ENCODE measurements at regions not wholly inside any gene's neighbourhood (a gene's known extent, or its start where the extent isn't known, plus 50 kb on each side); places are given as distances from the start of the nearest gene placed in this dataset.

GRCh38 chr10:113379091-113379490 lies 173.8 kb upstream of the HABP2 start:
- DNase-seq (no peak), ATAC-seq (ENCODE audit: insufficient read depth, low FRiP score) (no peak)
- WGBS, 2 donors = 90 to 94% methylated on average over 1 of the region's 1 CpG
- H3K4me1 ChIP-seq (ENCODE audit: control insufficient read depth in 5 of 5, insufficient read depth in 5 of 5, low read length in 5 of 5) = peaks cover 0 to 28% (median 12%) of the 10 kb centered on the region in 5 donors
- H3K27ac ChIP-seq (ENCODE audit: low read depth in 1 of 2, low read length in 1 of 2) = no peak overlapping the region
- H3K4me3 ChIP-seq = no peak overlapping the region
- H3K36me3 ChIP-seq (ENCODE audit: control insufficient read depth in 4 of 4, insufficient read depth in 4 of 4, low read length in 4 of 4) = no peaks in the 10 kb centered on the region
- no peaks in the 10 kb centered on the region for H3K9me3 ChIP-seq (ENCODE audit: control insufficient read depth in 4 of 4, insufficient read depth in 3 of 4, low read length in 3 of 4)
- H3K27me3 ChIP-seq (ENCODE audit: control insufficient read depth in 3 of 3, insufficient read depth in 3 of 3, low read length in 2 of 3) = no peaks in the 10 kb centered on the region
- no peak overlapping the region for H3K9ac ChIP-seq (ENCODE audit: insufficient read depth in 1 of 2, low read length in 2 of 2)
- TF ChIP-seq, protein P1, sequence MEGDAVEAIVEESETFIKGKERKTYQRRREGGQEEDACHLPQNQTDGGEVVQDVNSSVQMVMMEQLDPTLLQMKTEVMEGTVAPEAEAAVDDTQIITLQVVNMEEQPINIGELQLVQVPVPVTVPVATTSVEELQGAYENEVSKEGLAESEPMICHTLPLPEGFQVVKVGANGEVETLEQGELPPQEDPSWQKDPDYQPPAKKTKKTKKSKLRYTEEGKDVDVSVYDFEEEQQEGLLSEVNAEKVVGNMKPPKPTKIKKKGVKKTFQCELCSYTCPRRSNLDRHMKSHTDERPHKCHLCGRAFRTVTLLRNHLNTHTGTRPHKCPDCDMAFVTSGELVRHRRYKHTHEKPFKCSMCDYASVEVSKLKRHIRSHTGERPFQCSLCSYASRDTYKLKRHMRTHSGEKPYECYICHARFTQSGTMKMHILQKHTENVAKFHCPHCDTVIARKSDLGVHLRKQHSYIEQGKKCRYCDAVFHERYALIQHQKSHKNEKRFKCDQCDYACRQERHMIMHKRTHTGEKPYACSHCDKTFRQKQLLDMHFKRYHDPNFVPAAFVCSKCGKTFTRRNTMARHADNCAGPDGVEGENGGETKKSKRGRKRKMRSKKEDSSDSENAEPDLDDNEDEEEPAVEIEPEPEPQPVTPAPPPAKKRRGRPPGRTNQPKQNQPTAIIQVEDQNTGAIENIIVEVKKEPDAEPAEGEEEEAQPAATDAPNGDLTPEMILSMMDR (IDR thresholded peaks at IDR 0.05; ENCODE audit: control extremely low read depth, extremely low read depth) = no peak

DNA sequence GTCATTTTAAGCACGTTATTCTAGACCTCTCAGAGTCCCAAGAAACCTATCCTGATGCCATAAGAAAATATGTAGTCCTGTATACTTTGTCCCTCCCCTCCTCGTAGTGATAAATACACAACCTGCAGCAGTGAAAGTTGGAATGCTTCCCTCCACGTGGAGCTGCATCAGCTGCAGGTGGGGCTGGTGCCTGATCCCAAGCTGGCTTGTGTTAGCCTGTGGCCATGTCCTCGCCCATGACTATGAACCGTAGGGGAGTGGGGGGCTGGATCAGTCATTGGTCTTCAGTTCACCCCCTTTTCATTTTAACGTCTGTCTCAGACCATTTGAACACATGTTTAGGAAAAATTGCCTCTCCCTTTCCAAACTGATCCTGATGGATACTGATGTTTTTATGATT lies 171.4 kb upstream of the HABP2 start:
- WGBS, 2 donors = 60 to 64% methylated on average over 6 of the region's 6 CpGs
- no peaks in the 10 kb centered on the region for H3K9me3 ChIP-seq (ENCODE audit: control insufficient read depth in 4 of 4, insufficient read depth in 3 of 4, low read length in 3 of 4)
- no peak overlapping the region for H3K9ac ChIP-seq (ENCODE audit: insufficient read depth in 1 of 2, low read length in 2 of 2)
- no peaks in the 10 kb centered on the region for H3K27me3 ChIP-seq (ENCODE audit: control insufficient read depth in 3 of 3, insufficient read depth in 3 of 3, low read length in 2 of 3)
- H3K27ac ChIP-seq (ENCODE audit: low read depth in 1 of 2, low read length in 1 of 2) = peak overlapping the region in 1 of 2 donors; percentile 42
- TF ChIP-seq, protein P1 (IDR thresholded peaks at IDR 0.05; ENCODE audit: control extremely low read depth, extremely low read depth) = no peak
- H3K36me3 ChIP-seq (ENCODE audit: control insufficient read depth in 4 of 4, insufficient read depth in 4 of 4, low read length in 4 of 4) = no peaks in the 10 kb centered on the region
- DNase-seq (no peak), ATAC-seq (ENCODE audit: insufficient read depth, low FRiP score) (no peak)
- no peak overlapping the region for H3K4me3 ChIP-seq
- H3K4me1 ChIP-seq (ENCODE audit: control insufficient read depth in 5 of 5, insufficient read depth in 5 of 5, low read length in 5 of 5) = peaks cover 0 to 48% (median 17%) of the 10 kb centered on the region in 5 donors

- ATAC-seq (ENCODE audit: insufficient read depth, low FRiP score) = no peak
- H3K27me3 ChIP-seq (ENCODE audit: control insufficient read depth in 3 of 3, insufficient read depth in 3 of 3, low read length in 2 of 3) = no peaks in the 10 kb centered on the region
- peak; percentile 34 to 79 (median 71) for DNase-seq
- peaks cover 0 to 48% (median 17%) of the 10 kb centered on the region in 5 donors for H3K4me1 ChIP-seq (ENCODE audit: control insufficient read depth in 5 of 5, insufficient read depth in 5 of 5, low read length in 5 of 5)
- WGBS, 2 donors = 13 to 26% methylated on average over 9 of the region's 9 CpGs
- H3K36me3 ChIP-seq (ENCODE audit: control insufficient read depth in 4 of 4, insufficient read depth in 4 of 4, low read length in 4 of 4) = no peaks in the 10 kb centered on the region
- no peak overlapping the region for H3K4me3 ChIP-seq
- H3K27ac ChIP-seq (ENCODE audit: low read depth in 1 of 2, low read length in 1 of 2) = peak overlapping the region; percentile 66 to 80
- TF ChIP-seq, protein P1 (IDR thresholded peaks at IDR 0.05; ENCODE audit: control extremely low read depth, extremely low read depth) = no peak
- H3K9me3 ChIP-seq (ENCODE audit: control insufficient read depth in 4 of 4, insufficient read depth in 3 of 4, low read length in 3 of 4) = no peaks in the 10 kb centered on the region
- peak overlapping the region in 1 of 2 donors; percentile 27 for H3K9ac ChIP-seq (ENCODE audit: insufficient read depth in 1 of 2, low read length in 2 of 2)
Measured at GRCh38 chr10:113381981-113382509, 170.8 kb upstream of the HABP2 start.

GRCh38 chr10:113382691-113383090 lies 170.2 kb upstream of the HABP2 start:
- TF ChIP-seq, protein P1 (IDR thresholded peaks at IDR 0.05; ENCODE audit: control extremely low read depth, extremely low read depth) = no peak
- Histone ChIP-seq H3K4me1 (ENCODE audit: control insufficient read depth in 5 of 5, insufficient read depth in 5 of 5, low read length in 5 of 5) (peaks cover 0 to 48% (median 17%) of the 10 kb centered on the region in 5 donors), H3K9me3 (ENCODE audit: control insufficient read depth in 4 of 4, insufficient read depth in 3 of 4, low read length in 3 of 4) (no peaks in the 10 kb centered on the region), H3K9ac (ENCODE audit: insufficient read depth in 1 of 2, low read length in 2 of 2) (no peak overlapping the region), H3K4me3 (no peak overlapping the region), H3K27ac (ENCODE audit: low read depth in 1 of 2, low read length in 1 of 2) (peak overlapping the region in 1 of 2 donors; percentile 66), H3K36me3 (ENCODE audit: control insufficient read depth in 4 of 4, insufficient read depth in 4 of 4, low read length in 4 of 4) (no peaks in the 10 kb centered on the region), H3K27me3 (ENCODE audit: control insufficient read depth in 3 of 3, insufficient read depth in 3 of 3, low read length in 2 of 3) (no peaks in the 10 kb centered on the region)
- WGBS, 2 donors = 38 to 52% methylated on average over 3 of the region's 3 CpGs
- ATAC-seq (ENCODE audit: insufficient read depth, low FRiP score) (no peak), DNase-seq (peak in 2 of 3 donors; percentile 80 to 91)
